ENCODE measurements at regions not wholly inside any gene's neighbourhood (a gene's known extent, or its start where the extent isn't known, plus 50 kb on each side); places are given as distances from the start of the nearest gene placed in this dataset.

DNA sequence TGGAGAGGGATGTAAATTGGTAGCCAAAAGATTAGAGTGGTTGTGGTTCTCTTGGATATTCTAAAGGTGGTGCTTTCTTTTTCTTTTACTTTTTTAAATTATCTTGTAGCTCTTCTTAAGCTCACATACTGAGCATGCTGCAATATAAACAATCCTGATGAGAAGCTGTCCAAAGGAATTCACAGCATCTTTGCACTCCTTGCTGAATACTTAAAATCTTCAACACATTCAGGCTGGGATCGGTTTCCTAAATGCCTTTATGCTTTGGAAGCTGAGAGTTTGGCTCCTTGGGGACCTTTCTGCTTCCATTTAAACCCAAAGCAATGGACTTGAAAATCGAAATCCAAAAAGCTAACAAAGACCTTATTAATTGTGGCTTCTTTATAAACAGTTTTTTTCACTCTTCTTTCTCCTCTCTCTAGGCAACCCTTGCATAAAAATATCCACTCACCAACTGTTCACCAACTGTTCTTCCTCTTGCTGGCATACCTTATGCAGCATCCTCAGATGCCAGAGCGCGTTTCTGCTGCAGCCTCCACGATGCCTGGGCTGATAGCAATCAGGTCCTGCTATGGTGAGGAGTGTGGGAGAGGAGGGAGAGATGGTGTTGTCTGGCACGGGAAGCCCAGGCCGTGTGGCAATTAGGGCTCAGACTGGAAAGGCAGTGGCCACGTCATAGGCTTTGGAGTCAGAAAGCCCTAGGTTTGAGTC lies 535.8 kb upstream of the DAB1 start:
- no peaks in the 10 kb centered on the region for H3K9me3 ChIP-seq
- no peaks in the 10 kb centered on the region for H3K36me3 ChIP-seq
- TF ChIP-seq CTCF (IDR thresholded peaks at IDR 0.05) = no peak
- H3K4me1 ChIP-seq = no peaks in the 10 kb centered on the region
- no peak overlapping the region for H3K4me3 ChIP-seq
- no peaks in the 10 kb centered on the region for H3K27me3 ChIP-seq
- DNase-seq = no peak
- H3K27ac ChIP-seq = no peak overlapping the region
- intact Hi-C loops (cut with DNase I; ENCODE audit: low total_unique reads) = no loop called here

DNA sequence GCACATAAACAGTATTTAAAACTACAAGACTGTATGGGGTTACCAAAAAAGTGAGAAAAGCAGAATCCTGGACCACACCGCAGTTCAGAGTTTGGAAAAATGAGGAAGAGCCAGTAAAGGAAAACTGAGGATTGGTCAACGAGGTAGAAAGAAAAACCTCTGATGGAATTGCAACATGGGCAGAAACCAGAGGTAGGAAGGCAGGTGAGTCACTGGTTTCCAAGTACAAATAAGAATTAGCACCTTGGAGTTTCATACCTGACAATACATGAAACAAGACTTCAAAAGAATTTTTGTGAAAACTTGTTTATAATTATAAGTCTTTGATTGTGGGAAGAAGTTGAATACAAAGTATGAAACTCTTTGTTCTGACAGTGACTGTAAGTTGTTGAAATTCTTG lies 533.7 kb upstream of the DAB1 start:
- no peaks in the 10 kb centered on the region for H3K36me3 ChIP-seq
- DNase-seq = no peak
- no peak overlapping the region for H3K4me3 ChIP-seq
- intact Hi-C loops (cut with DNase I; ENCODE audit: low total_unique reads) = no loop called here
- no peaks in the 10 kb centered on the region for H3K9me3 ChIP-seq
- no peaks in the 10 kb centered on the region for H3K4me1 ChIP-seq
- no peak overlapping the region for H3K27ac ChIP-seq
- no peak for TF ChIP-seq CTCF (IDR thresholded peaks at IDR 0.05)
- H3K27me3 ChIP-seq = no peaks in the 10 kb centered on the region

GRCh38 chr1:57951390-57951789 lies 527.5 kb upstream of the DAB1 start:
- no peak for TF ChIP-seq CTCF (IDR thresholded peaks at IDR 0.05)
- Histone ChIP-seq H3K27ac (no peak overlapping the region), H3K36me3 (no peaks in the 10 kb centered on the region), H3K9me3 (no peaks in the 10 kb centered on the region), H3K4me3 (no peak overlapping the region), H3K27me3 (no peaks in the 10 kb centered on the region), H3K4me1 (no peaks in the 10 kb centered on the region)
- DNase-seq = no peak
- intact Hi-C loops (cut with DNase I; ENCODE audit: low total_unique reads) = no loop called here

DNA sequence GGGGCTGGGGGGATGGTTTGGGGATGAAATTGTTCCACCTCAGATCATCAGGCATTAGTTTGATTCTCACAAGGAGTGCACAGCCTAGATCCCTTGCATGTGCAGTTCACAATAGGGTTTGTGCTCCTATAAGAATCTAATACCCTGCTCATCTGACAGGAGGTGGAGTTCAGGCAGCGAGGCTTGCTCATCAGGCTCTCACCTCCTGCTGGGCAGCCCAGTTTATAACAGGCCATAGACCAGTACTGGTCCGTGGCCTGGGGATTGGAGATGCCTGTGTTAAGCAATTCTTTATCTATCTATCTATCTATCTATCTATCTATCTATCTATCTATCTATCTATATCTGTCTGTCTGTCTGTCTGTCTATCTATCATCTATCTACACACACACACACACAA lies 525.3 kb upstream of the DAB1 start:
- H3K9me3 ChIP-seq = no peaks in the 10 kb centered on the region
- H3K27me3 ChIP-seq = no peaks in the 10 kb centered on the region
- intact Hi-C loops (cut with DNase I; ENCODE audit: low total_unique reads) = no loop called here
- no peaks in the 10 kb centered on the region for H3K4me1 ChIP-seq
- DNase-seq = no peak
- H3K4me3 ChIP-seq = no peak overlapping the region
- H3K27ac ChIP-seq = no peak overlapping the region
- H3K36me3 ChIP-seq = no peaks in the 10 kb centered on the region
- TF ChIP-seq CTCF (IDR thresholded peaks at IDR 0.05) = no peak

DNA sequence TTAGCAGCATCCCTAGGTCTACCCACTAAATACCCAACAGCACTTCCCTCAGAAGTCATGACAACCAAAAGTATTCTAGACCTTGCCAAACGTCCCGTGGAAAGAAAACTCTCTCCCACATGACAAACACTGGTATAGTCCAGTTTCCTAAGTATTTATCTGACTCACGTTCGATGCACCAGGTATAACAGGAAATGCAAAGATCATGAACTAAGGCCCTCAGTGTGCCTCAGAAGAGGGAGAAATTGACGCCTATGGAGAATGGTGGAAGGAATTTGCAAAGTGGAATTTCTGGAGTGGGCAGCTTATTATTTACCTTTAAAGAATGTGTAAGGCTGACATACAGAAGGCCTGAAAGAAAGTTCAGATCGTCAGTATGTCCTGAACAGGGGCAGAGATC lies 523.6 kb upstream of the DAB1 start:
- H3K9me3 ChIP-seq = no peaks in the 10 kb centered on the region
- intact Hi-C loops (cut with DNase I; ENCODE audit: low total_unique reads) = no loop called here
- TF ChIP-seq CTCF (IDR thresholded peaks at IDR 0.05) = no peak
- H3K27me3 ChIP-seq = no peaks in the 10 kb centered on the region
- no peaks in the 10 kb centered on the region for H3K36me3 ChIP-seq
- no peak overlapping the region for H3K4me3 ChIP-seq
- H3K4me1 ChIP-seq = no peaks in the 10 kb centered on the region
- H3K27ac ChIP-seq = no peak overlapping the region
- no peak for DNase-seq

GRCh38 chr1:57945045-57945444 lies 521.2 kb upstream of the DAB1 start:
- TF ChIP-seq CTCF (IDR thresholded peaks at IDR 0.05) = no peak
- intact Hi-C loops (cut with DNase I; ENCODE audit: low total_unique reads) = no loop called here

More at GRCh38 chr1:57945045-57945444, 521.2 kb upstream of the DAB1 start:
- no peaks in the 10 kb centered on the region for H3K27me3 ChIP-seq
- H3K36me3 ChIP-seq = no peaks in the 10 kb centered on the region
- DNase-seq = no peak
- H3K4me3 ChIP-seq = no peak overlapping the region
- no peaks in the 10 kb centered on the region for H3K9me3 ChIP-seq
- H3K4me1 ChIP-seq = no peaks in the 10 kb centered on the region
- H3K27ac ChIP-seq = no peak overlapping the region
